ENCODE measurements at regions not wholly inside any gene's neighbourhood (a gene's known extent, or its start where the extent isn't known, plus 50 kb on each side); places are given as distances from the start of the nearest gene placed in this dataset.
"Not testable (repeated sequence)": the region's sequence is repeated elsewhere in the genome, so short reads cannot be mapped to it uniquely, and the experiment has no call there.

- Mint-ChIP-seq H3K27me3 (ENCODE audit: low read depth in 2 of 2) (no peaks in the 10 kb centered on the region), H3K4me1 (no peaks in the 10 kb centered on the region), H3K9me3 (peaks cover 30% of the 10 kb centered on the region in 2 donors), H3K27ac (no peak overlapping the region), H3K4me3 (no peak overlapping the region), H3K36me3 (peaks cover 15% of the 10 kb centered on the region)
- no peak for TF ChIP-seq CTCF (IDR thresholded peaks at IDR 0.05)
- DNase-seq = no peak
- H3K27ac ChIP-seq (ENCODE audit: low read length) = no peak overlapping the region
- ATAC-seq = no peak
- no peaks in the 10 kb centered on the region for H3K36me3 ChIP-seq (ENCODE audit: control insufficient read depth, insufficient read depth, low read length)
- H3K27me3 ChIP-seq (ENCODE audit: control insufficient read depth, insufficient read depth, low read length) = no peaks in the 10 kb centered on the region
- H3K9me3 ChIP-seq (ENCODE audit: control insufficient read depth, insufficient read depth, low read length) = peaks cover 19% of the 10 kb centered on the region
- no peaks in the 10 kb centered on the region for H3K4me1 ChIP-seq (ENCODE audit: control insufficient read depth, insufficient read depth, low read length)
- intact Hi-C loops (cut with micrococcal nuclease) = no loop called here
- H3K4me3 ChIP-seq (ENCODE audit: low read length) = no peak overlapping the region
Measured at GRCh38 chr5:30479104-30479503, 714.4 kb upstream of the CDH6 start.

- DNase-seq (no peak), ATAC-seq (no peak)
- no peaks in the 10 kb centered on the region for H3K27me3 Mint-ChIP-seq (ENCODE audit: low read depth in 2 of 2)
- no peak overlapping the region for H3K4me3 ChIP-seq (ENCODE audit: low read length)
- H3K4me3 Mint-ChIP-seq = no peak overlapping the region
- H3K27ac ChIP-seq (ENCODE audit: low read length) = no peak overlapping the region
- peaks cover 21 to 22% of the 10 kb centered on the region in 2 donors for H3K9me3 Mint-ChIP-seq
- no peaks in the 10 kb centered on the region for H3K4me1 ChIP-seq (ENCODE audit: control insufficient read depth, insufficient read depth, low read length)
- H3K36me3 Mint-ChIP-seq = peaks cover 9% of the 10 kb centered on the region
- H3K9me3 ChIP-seq (ENCODE audit: control insufficient read depth, insufficient read depth, low read length) = peaks cover 14% of the 10 kb centered on the region
- no peaks in the 10 kb centered on the region for H3K36me3 ChIP-seq (ENCODE audit: control insufficient read depth, insufficient read depth, low read length)
- no peak for TF ChIP-seq CTCF (IDR thresholded peaks at IDR 0.05)
- no peaks in the 10 kb centered on the region for H3K27me3 ChIP-seq (ENCODE audit: control insufficient read depth, insufficient read depth, low read length)
- 50% methylated on average over 3 of the region's 4 CpGs for WGBS (ENCODE audit: insufficient coverage)
- no peak overlapping the region for H3K27ac Mint-ChIP-seq
- intact Hi-C loops (cut with micrococcal nuclease) = no loop called here
- H3K4me1 Mint-ChIP-seq = no peaks in the 10 kb centered on the region
Measured at GRCh38 chr5:30475429-30475828, 718.1 kb upstream of the CDH6 start.

GRCh38 chr5:30469691-30470090, 723.8 kb upstream of the CDH6 start:
- WGBS (ENCODE audit: insufficient coverage) = 91% methylated on average over 5 of the region's 7 CpGs
- Mint-ChIP-seq H3K4me1 (no peaks in the 10 kb centered on the region), H3K27me3 (ENCODE audit: low read depth in 2 of 2) (no peaks in the 10 kb centered on the region), H3K4me3 (no peak overlapping the region), H3K9me3 (peaks cover 17 to 28% of the 10 kb centered on the region in 2 donors), H3K27ac (no peak overlapping the region), H3K36me3 (peaks cover 27% of the 10 kb centered on the region)
- no peak for DNase-seq
- H3K9me3 ChIP-seq (ENCODE audit: control insufficient read depth, insufficient read depth, low read length) = peaks cover 5% of the 10 kb centered on the region
- H3K36me3 ChIP-seq (ENCODE audit: control insufficient read depth, insufficient read depth, low read length) = no peaks in the 10 kb centered on the region
- no peak overlapping the region for H3K27ac ChIP-seq (ENCODE audit: low read length)
- ATAC-seq = no peak
- TF ChIP-seq CTCF (IDR thresholded peaks at IDR 0.05) = no peak
- H3K27me3 ChIP-seq (ENCODE audit: control insufficient read depth, insufficient read depth, low read length) = no peaks in the 10 kb centered on the region
- intact Hi-C loops (cut with micrococcal nuclease) = no loop called here
- no peak overlapping the region for H3K4me3 ChIP-seq (ENCODE audit: low read length)
- no peaks in the 10 kb centered on the region for H3K4me1 ChIP-seq (ENCODE audit: control insufficient read depth, insufficient read depth, low read length)

- H3K36me3 Mint-ChIP-seq = no peaks in the 10 kb centered on the region
- Histone ChIP-seq H3K9me3 (ENCODE audit: control insufficient read depth, insufficient read depth, low read length) (peaks cover 8% of the 10 kb centered on the region), H3K36me3 (ENCODE audit: control insufficient read depth, insufficient read depth, low read length) (no peaks in the 10 kb centered on the region), H3K27ac (ENCODE audit: low read length) (no peak overlapping the region), H3K27me3 (ENCODE audit: control insufficient read depth, insufficient read depth, low read length) (no peaks in the 10 kb centered on the region), H3K4me1 (ENCODE audit: control insufficient read depth, insufficient read depth, low read length) (no peaks in the 10 kb centered on the region), H3K4me3 (ENCODE audit: low read length) (no peak overlapping the region)
- ATAC-seq = no peak
- no peaks in the 10 kb centered on the region for H3K27me3 Mint-ChIP-seq (ENCODE audit: low read depth in 2 of 2)
- no peak for DNase-seq
- no peak overlapping the region for H3K4me3 Mint-ChIP-seq
- H3K9me3 Mint-ChIP-seq = peaks cover 3 to 13% of the 10 kb centered on the region in 2 donors
- no peak for TF ChIP-seq CTCF (IDR thresholded peaks at IDR 0.05)
- no peaks in the 10 kb centered on the region for H3K4me1 Mint-ChIP-seq
- intact Hi-C loops (cut with micrococcal nuclease) = no loop called here
- no peak overlapping the region for H3K27ac Mint-ChIP-seq
Measured at GRCh38 chr5:30458681-30459080, 734.8 kb upstream of the CDH6 start.

GRCh38 chr5:30455484-30455883, 738.0 kb upstream of the CDH6 start:
- H3K27ac Mint-ChIP-seq; H3K4me1 ChIP-seq (ENCODE audit: control insufficient read depth, insufficient read depth, low read length); H3K9me3 ChIP-seq (ENCODE audit: control insufficient read depth, insufficient read depth, low read length); H3K27ac ChIP-seq (ENCODE audit: low read length); H3K27me3 Mint-ChIP-seq (ENCODE audit: low read depth in 2 of 2); H3K4me1 Mint-ChIP-seq; ATAC-seq; intact Hi-C loops (cut with micrococcal nuclease); H3K27me3 ChIP-seq (ENCODE audit: control insufficient read depth, insufficient read depth, low read length); H3K4me3 ChIP-seq (ENCODE audit: low read length); H3K4me3 Mint-ChIP-seq; DNase-seq; H3K36me3 ChIP-seq (ENCODE audit: control insufficient read depth, insufficient read depth, low read length); H3K36me3 Mint-ChIP-seq: not testable (repeated sequence)
- H3K9me3 Mint-ChIP-seq = peaks cover 9 to 19% of the 10 kb centered on the region in 2 donors
- 100% methylated on average over 2 of the region's 3 CpGs for WGBS (ENCODE audit: insufficient coverage)
